ENCODE measurements at regions not wholly inside any gene's neighbourhood (a gene's known extent, or its start where the extent isn't known, plus 50 kb on each side); places are given as distances from the start of the nearest gene placed in this dataset.

GRCh38 chr3:19738846-19739245, 195.2 kb downstream of the EFHB start:
- TF ChIP-seq GATA3 (IDR thresholded peaks at IDR 0.05; ENCODE audit: low read depth, low read length) (no peak), GATA2 (IDR thresholded peaks at IDR 0.05; ENCODE audit: low read depth, low read length) (no peak)
